Central memory CD4-positive, alpha-beta T cell (primary cell): ENCODE measurements at regions not wholly inside any gene's neighbourhood (a gene's known extent, or its start where the extent isn't known, plus 50 kb on each side); places are given as distances from the start of the nearest gene placed in this dataset.
A peak's percentile ranks its signal among the peaks of the same experiment; 100 is the strongest.

Experiments used
- DNase-seq: peaks from one replicate; pipeline ENCODE4 v3.0.0; 2022

DNA sequence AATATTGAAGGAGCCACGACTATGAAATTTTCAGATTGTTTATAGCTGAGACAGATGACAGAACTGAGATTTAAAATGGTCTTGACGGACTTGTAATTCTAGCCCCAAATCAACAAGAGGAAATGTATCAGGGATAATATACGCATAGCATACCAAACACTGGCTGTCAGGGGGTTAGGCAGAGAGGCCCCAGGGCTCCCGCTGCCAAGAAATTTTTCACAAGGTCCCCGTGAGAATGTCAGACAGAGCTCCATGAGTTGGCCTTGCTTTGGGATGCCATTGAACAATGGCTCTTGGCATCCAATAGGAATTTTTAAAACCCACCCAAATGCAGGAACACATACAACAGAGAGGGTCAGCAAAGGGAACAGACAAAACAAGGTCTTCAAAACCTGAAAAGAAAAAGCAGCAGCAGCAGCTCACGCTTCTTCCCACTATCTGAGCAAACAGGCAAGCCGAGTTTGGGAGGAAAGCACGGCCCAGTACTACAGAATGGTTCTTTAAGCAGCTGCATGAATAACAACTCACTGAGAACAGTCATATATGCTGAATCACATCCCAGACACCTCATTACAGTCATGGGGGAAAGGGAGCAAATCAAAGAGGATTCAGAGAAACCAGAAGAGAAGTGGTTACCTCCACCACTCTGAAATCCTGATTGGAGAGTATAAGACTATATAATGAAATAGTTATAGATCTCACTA lies 445.6 kb downstream of the RND3 start:
- DNase-seq: no peak

DNA sequence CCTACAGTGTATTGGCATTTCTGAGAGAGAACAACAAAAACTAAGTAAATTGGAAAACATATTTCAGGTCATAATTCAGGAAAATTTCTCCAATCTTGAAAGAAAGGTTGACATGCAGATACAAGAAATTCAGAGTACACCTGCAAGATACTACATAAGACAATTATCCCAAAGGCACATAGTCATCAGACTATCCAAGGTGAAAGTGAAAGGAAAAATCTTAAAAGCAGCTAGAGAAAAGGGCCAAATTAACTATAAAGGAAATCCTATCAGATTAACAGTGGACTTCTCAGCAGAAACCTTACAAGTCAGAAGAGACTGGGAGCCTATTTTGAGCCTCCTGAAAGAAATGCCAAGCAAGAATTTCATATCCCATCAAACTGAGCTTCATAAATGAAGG lies 449.0 kb upstream of the MMADHC start:
- no peak for DNase-seq

- DNase-seq: no peak
Observed at GRCh38 chr2:150034665-150035064, 447.1 kb upstream of the MMADHC start.

- no peak for DNase-seq
Observed at GRCh38 chr2:150030436-150031190, 443.0 kb upstream of the MMADHC start.

DNA sequence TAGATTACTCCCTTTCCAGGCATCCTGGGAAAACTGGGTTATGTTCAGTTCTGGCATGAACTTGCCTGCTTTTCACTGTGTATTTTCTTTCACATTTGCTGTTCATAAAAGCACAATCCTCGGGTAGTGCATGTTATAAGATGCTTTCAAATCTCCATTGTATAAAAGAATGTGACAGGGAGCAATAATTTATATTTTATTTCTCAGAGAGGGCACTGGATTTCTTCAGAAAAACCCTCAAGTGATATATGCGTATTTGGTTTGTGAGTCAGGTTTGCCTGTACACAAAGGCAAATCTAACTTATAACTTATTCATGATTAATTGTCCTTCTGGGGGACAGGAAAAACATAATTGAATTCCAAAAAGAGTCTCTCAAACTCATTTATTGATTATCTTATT lies 440.7 kb upstream of the MMADHC start:
- no peak for DNase-seq

DNA sequence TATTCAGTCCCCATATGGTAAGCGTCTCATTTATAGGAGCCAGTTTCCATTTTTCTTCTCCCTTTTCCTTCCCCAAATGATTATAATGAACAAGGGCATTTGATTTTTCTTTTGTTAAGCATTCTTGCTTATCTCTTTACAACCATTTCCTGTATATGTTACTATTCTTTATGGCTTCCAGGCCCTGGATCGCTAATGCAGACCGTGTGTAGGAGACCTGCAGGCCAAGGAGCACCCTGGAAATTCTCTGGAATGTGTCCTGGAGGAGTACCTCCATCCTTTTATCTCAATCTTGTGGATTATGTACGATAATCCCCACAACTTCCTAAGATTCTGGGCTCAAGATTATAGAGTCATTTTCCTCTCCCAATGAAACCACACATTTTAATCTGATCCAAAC lies 439.6 kb upstream of the MMADHC start:
- no peak for DNase-seq

- DNase-seq: no peak
Observed at GRCh38 chr2:150023663-150024062, 436.1 kb upstream of the MMADHC start.

GRCh38 chr2:150023044-150023443 lies 435.5 kb upstream of the MMADHC start:
- DNase-seq: peak; percentile 1

GRCh38 chr2:150020937-150021673 lies 433.5 kb upstream of the MMADHC start:
- no peak for DNase-seq

GRCh38 chr2:150020221-150020620 lies 432.6 kb upstream of the MMADHC start:
- DNase-seq: no peak

DNA sequence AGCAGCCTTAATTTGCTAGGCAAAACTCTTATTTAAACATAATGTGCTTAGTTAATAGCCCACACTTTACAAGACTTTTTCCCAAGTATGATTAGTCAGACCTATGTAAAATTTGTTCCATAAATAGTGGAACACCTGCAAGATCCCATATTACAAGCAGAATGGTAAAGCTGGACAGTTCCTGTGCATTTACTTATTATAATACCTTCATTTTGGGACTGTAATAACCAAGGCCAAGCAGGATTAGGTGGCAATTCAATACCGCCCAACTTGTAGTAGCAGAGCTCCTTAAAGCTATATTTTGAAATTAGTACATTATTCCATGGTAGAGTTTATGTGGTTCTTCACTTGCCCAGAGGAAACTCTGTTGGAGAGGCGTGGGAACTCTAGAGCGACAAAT lies 431.5 kb upstream of the MMADHC start:
- DNase-seq: no peak

DNA sequence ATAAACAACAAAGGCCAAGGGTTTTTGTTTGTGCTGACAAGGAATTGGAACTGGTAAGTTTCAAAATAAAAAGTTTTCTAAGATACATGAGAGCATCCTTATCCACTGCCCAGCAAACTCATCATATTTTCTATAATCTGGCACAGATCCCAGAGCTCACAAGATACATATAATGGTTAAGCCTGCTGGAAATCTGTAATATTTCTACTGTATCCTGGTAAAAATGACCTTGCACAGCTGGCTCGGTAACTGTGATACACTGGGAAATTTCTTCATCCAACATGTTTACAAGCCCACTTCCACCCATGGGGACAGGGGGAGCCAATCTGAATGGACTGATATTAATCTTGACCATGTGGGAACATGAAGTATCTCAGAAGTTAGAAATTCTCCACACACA lies 425.4 kb upstream of the MMADHC start:
- no peak for DNase-seq

- DNase-seq: no peak
Observed at GRCh38 chr2:150011161-150011730, 423.7 kb upstream of the MMADHC start.

DNA sequence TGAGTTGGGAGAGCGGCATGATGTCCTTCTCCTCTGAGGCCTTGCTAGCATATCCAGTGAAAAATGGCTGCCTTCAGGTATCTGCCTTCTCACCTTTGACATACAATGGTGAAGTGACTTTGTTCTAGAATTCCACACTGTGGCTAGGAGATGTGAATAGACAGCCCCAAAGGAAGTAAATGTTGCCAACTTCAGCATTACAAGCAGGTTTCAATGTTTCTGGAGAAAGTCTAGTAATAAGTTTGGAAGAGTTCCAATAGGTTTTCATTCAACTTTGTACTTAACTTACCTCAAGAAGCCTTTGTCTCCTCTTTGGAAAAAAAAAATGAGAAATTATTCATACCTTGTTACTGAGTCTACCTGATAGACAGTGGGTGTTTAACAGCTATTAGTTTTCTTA lies 421.3 kb upstream of the MMADHC start:
- no peak for DNase-seq

- DNase-seq: no peak
Observed at GRCh38 chr2:150007815-150008430, 420.3 kb upstream of the MMADHC start.

- DNase-seq: no peak
Observed at GRCh38 chr2:150006591-150006990, 419.0 kb upstream of the MMADHC start.

DNA sequence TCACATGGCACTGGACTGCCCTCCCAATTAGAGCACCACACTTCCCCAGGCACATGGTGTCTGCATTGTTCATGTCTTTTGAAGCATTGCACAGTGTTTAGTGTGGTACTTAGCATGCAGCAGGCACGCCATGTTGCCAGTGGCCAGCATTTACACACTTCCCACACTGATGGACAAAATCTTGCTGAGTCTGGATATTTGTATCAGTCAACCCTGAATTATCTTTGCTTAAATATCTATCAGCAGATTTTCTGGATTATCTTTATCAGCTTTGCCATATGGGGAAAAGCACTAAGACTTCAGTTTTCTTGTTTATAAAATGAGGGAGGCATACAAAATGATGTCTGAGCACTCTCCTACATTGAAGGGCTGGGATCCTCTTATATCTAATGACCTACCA lies 416.0 kb upstream of the MMADHC start:
- no peak for DNase-seq

DNA sequence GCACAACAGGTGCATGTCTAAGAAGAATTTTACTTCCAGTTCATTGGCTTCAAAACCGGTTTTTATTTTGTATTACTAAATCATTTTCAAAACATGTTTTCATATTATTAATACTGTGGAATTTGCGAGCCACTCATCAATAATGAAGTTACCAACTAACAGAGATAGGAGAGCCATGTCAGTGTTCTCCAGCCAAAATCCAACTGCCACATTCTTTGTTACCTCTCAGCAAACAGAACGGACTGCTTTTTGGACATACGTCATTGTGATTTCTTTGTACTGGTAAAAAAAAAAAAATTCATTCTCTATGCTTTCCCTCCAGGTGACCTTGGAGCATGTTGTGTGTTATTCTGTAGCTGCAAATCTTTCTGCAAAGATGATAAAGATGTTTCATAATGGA lies 414.2 kb upstream of the MMADHC start:
- DNase-seq: no peak

GRCh38 chr2:149996901-149997300 lies 409.3 kb upstream of the MMADHC start:
- no peak for DNase-seq

GRCh38 chr2:149994057-149994728 lies 406.6 kb upstream of the MMADHC start:
- no peak for DNase-seq

- DNase-seq: no peak
Observed at GRCh38 chr2:149993316-149993715, 405.7 kb upstream of the MMADHC start.

- no peak for DNase-seq
Observed at GRCh38 chr2:149991576-149991975, 404.0 kb upstream of the MMADHC start.
